IMR-90 (cell line): ENCODE measurements at regions not wholly inside any gene's neighbourhood (a gene's known extent, or its start where the extent isn't known, plus 50 kb on each side); places are given as distances from the start of the nearest gene placed in this dataset.

Source experiments
- ATAC-seq: fragments of 200-7000 bp; cut with Tn5 transposase; 2 replicates; pipeline ENCODE4 v1.9.1; 2020; ENCODE audit warnings: low read depth, mild to moderate bottlenecking, moderate library complexity
- BruUV-seq: library from RNA; stranded (reverse); fragments of 400-500 nt; replicated peaks from 2 replicates; lab custom pipeline; 2021; lab: Mats Ljungman, UMichigan
- CTCF ChIA-PET: fragments of 300-600 bp; formaldehyde crosslinking; extraction: SDS; loops from one replicate; lab custom pipeline; 2021; ENCODE audit warnings: antibody characterized with exemption; lab: Yijun Ruan, JAX
- POLR2A ChIA-PET: fragments of 300-600 bp; sonication (Branson Sonifier 250); formaldehyde crosslinking; loops from one replicate; lab custom pipeline; 2022; ENCODE audit warnings: antibody characterized with exemption; ENCODE audit not compliant: unreplicated experiment; lab: Charles Lee
- DNase-seq: peaks from one replicate; pipeline ENCODE4 v3.0.0; 2013
- H2AFZ ChIP-seq: replicated peaks from 2 replicates; pipeline ENCODE3; 2013; ENCODE audit warnings: low read length, mild to moderate bottlenecking; ENCODE audit not compliant: poor library complexity
- H2AK5ac ChIP-seq: 2 replicates; pipeline ENCODE4 v1.6.1; 2013; ENCODE audit warnings: low read depth, low read length, inconsistent platforms
- H2AK9ac ChIP-seq: replicated peaks from 2 replicates; pipeline ENCODE3; 2013; ENCODE audit warnings: mild to moderate bottlenecking, low read depth, low read length, moderate library complexity; ENCODE audit not compliant: poor library complexity
- H2BK120ac ChIP-seq: 2 replicates; pipeline ENCODE4 v1.6.1; 2013; ENCODE audit warnings: low read depth, low read length, inconsistent platforms
- H2BK15ac ChIP-seq: 3 replicates; pipeline ENCODE4 v1.6.1; 2013; ENCODE audit warnings: low read depth, low read length, inconsistent platforms
- H2BK20ac ChIP-seq: 2 replicates; pipeline ENCODE4 v1.6.1; 2013; ENCODE audit warnings: low read depth, mild to moderate bottlenecking, inconsistent platforms, low read length, moderate library complexity
- H2BK5ac ChIP-seq: 2 replicates; pipeline ENCODE4 v1.6.1; 2013; ENCODE audit warnings: mild to moderate bottlenecking, low read depth, low read length, inconsistent platforms; ENCODE audit not compliant: poor library complexity, severe bottlenecking
- H3K14ac ChIP-seq: replicated peaks from 2 replicates; pipeline ENCODE4 v1.6.1; 2013; ENCODE audit warnings: low read depth, low read length, inconsistent platforms
- H3K18ac ChIP-seq: 2 replicates; pipeline ENCODE4 v1.6.1; 2013; ENCODE audit warnings: low read depth, low read length, control low read depth
- H3K23ac ChIP-seq: 2 replicates; pipeline ENCODE4 v1.6.1; 2013; ENCODE audit warnings: low read depth, low read length, inconsistent platforms
- H3K27ac ChIP-seq: 2 replicates; pipeline ENCODE4 v1.5.1; 2013; ENCODE audit warnings: mild to moderate bottlenecking, control low read depth, low read length; ENCODE audit not compliant: insufficient read depth
- H3K27me3 ChIP-seq: 2 replicates; pipeline ENCODE4 v1.6.1; 2013; ENCODE audit warnings: low read length; ENCODE audit not compliant: control insufficient read depth, insufficient read depth
- H3K36me3 ChIP-seq: 2 replicates; pipeline ENCODE4 v1.6.1; 2013; ENCODE audit warnings: low read length, mixed read lengths; ENCODE audit not compliant: control insufficient read depth, insufficient read depth
- H3K4ac ChIP-seq: 2 replicates; pipeline ENCODE4 v1.6.1; 2013; ENCODE audit warnings: low read depth, low read length, inconsistent platforms
- H3K4me1 ChIP-seq: 2 replicates; pipeline ENCODE4 v1.6.1; 2013; ENCODE audit warnings: low read length, mixed read lengths; ENCODE audit not compliant: control insufficient read depth, insufficient read depth
- H3K4me2 ChIP-seq: 2 replicates; pipeline ENCODE4 v1.6.1; 2013; ENCODE audit warnings: low read depth, mild to moderate bottlenecking, control low read depth, low read length, moderate library complexity
- H3K4me3 ChIP-seq: 2 replicates; pipeline ENCODE4 v1.5.1; 2013; ENCODE audit warnings: low read depth, mild to moderate bottlenecking, control low read depth, low read length, moderate library complexity; ENCODE audit not compliant: insufficient read depth
- H3K56ac ChIP-seq: 2 replicates; pipeline ENCODE4 v1.6.1; 2013; ENCODE audit warnings: low read length, inconsistent platforms; ENCODE audit not compliant: insufficient read depth; ENCODE audit errors: extremely low read depth
- H3K79me1 ChIP-seq, 2 experiments: 2 replicates each; pipeline ENCODE4 v1.6.1; 2013; ENCODE audit warnings: low read length in 2 of 2, inconsistent platforms in 1 of 2, low read depth in 1 of 2
- H3K9ac ChIP-seq: 2 replicates; pipeline ENCODE4 v1.6.1; 2013; ENCODE audit warnings: low read depth, low read length, control low read depth
- H3K9me1 ChIP-seq: 2 replicates; pipeline ENCODE4 v1.6.1; 2013; ENCODE audit warnings: low read length, inconsistent platforms; ENCODE audit not compliant: insufficient read depth
- H3K9me3 ChIP-seq: 2 replicates; pipeline ENCODE4 v1.6.1; 2013; ENCODE audit warnings: low read length; ENCODE audit not compliant: control insufficient read depth, insufficient read depth
- H4K20me1 ChIP-seq: 2 replicates; pipeline ENCODE4 v1.6.1; 2013; ENCODE audit warnings: low read length, inconsistent platforms; ENCODE audit not compliant: insufficient read depth
- H4K5ac ChIP-seq: 2 replicates; pipeline ENCODE4 v1.6.1; 2013; ENCODE audit warnings: mild to moderate bottlenecking, low read depth, low read length, control low read depth
- H4K8ac ChIP-seq, 2 experiments: 2 replicates each; pipeline ENCODE4 v1.6.1; 2013; ENCODE audit warnings: low read depth in 2 of 2, low read length in 2 of 2, control low read depth in 1 of 2, inconsistent platforms in 1 of 2
- H4K91ac ChIP-seq: 2 replicates; pipeline ENCODE4 v1.6.1; 2013; ENCODE audit warnings: low read depth, low read length, inconsistent platforms; ENCODE audit not compliant: insufficient read depth
- CEBPB ChIP-seq: IDR thresholded peaks from 2 replicates; pipeline ENCODE4 v1.6.1; 2012; ENCODE audit warnings: low read depth, low read length, improper control_type of control experiment
- CHD1 ChIP-seq: IDR thresholded peaks from 2 replicates; pipeline ENCODE4 v1.6.1; 2012; ENCODE audit warnings: low read depth, low read length, improper control_type of control experiment
- MAZ ChIP-seq: IDR thresholded peaks from 2 replicates; pipeline ENCODE4 v1.6.1; 2012; ENCODE audit warnings: low read depth, mild to moderate bottlenecking, low read length, improper control_type of control experiment, moderate library complexity, borderline replicate concordance
- POLR2A ChIP-seq: IDR thresholded peaks from 2 replicates; pipeline ENCODE4 v1.6.1; 2012; ENCODE audit warnings: mild to moderate bottlenecking, low read depth, low read length
- WGBS, 2 experiments: methylation state at CpG; one replicate each; pipeline versions ENCODE4 v1.1.5 to v1.1.7; 2013; ENCODE audit warnings: missing lambda C conversion rate in 2 of 2; ENCODE audit not compliant: insufficient read length in 1 of 2; ENCODE audit errors: extremely low coverage in 2 of 2; 5-methylcytosine and 5-hydroxymethylcytosine counted together
- dilution Hi-C: fragments of 300-500 bp; cut with HindIII; formaldehyde crosslinking; loops from one replicate; pipeline ENCODE4 v1.14.3; 2018; ENCODE audit warnings: low sequenced_read_pairs; ENCODE audit not compliant: unreplicated experiment
- in situ Hi-C: fragments of 300-500 bp; cut with MboI; formaldehyde crosslinking; loops from 3 replicates; pipeline ENCODE4 v1.14.3; 2019; ENCODE audit warnings: low sequenced_read_pairs, inconsistent platforms, mixed read lengths
- intact Hi-C: fragments of 100-400 bp; cut with micrococcal nuclease; formaldehyde crosslinking; loops from 2 replicates; pipeline ENCODE4 v1.10.0; 2022
- TF ChIP-seq, protein P1 (sequence below): fragments of 150-350 bp; IDR thresholded peaks from 2 replicates; pipeline ENCODE4 v1.6.1; 2016; ENCODE audit warnings: low read depth, mild to moderate bottlenecking, low read length, moderate library complexity, borderline replicate concordance

DNA sequence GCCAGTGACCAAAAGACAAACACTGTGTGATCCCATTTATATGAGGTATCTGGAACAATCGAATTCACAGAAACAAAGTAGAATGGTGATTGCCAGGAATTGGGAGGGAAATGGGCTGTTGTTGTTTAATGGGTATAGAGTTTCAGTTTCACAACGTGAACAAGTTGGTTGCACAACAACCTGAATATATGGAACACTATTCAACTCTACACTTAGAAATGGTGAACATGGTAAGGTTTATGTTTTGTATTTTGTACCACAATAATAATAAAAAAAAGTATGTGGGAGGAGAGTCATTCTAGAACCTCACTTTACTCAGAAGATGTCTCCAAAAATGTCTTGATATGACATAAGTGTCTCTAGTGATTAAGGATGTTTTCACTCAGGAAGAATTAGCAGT is 85.2 kb upstream of the SGCE start:
- H2AK5ac ChIP-seq: no peak overlapping the region
- H3K9me3 ChIP-seq: no peaks in the 10 kb centered on the region
- H2AFZ ChIP-seq: no peak overlapping the region
- no peak overlapping the region for H3K4ac ChIP-seq
- no peak overlapping the region for H3K27ac ChIP-seq
- H3K4me1 ChIP-seq: no peaks in the 10 kb centered on the region
- no peak overlapping the region for H3K4me2 ChIP-seq
- H3K56ac ChIP-seq: no peak overlapping the region
- no peak overlapping the region for H3K4me3 ChIP-seq
- H2BK5ac ChIP-seq: no peak overlapping the region
- no peak overlapping the region for H2BK20ac ChIP-seq
- CTCF ChIA-PET: no interaction called here
- BruUV-seq: no TSS peak
- H3K27me3 ChIP-seq: no peaks in the 10 kb centered on the region; the same call in 1 of the 2 replicates
- H2AK9ac ChIP-seq: no peak overlapping the region
- H4K20me1 ChIP-seq: no peaks in the 10 kb centered on the region
- no peak for DNase-seq
- no peak overlapping the region for H4K91ac ChIP-seq
- no peaks in the 10 kb centered on the region for H3K79me1 ChIP-seq
- H3K18ac ChIP-seq: no peak overlapping the region
- in situ Hi-C loops (no loop called here), intact Hi-C loops (no loop called here), dilution Hi-C loops (no loop called here)
- H3K9me1 ChIP-seq: no peaks in the 10 kb centered on the region
- H4K5ac ChIP-seq: no peak overlapping the region
- H4K8ac ChIP-seq: no peak overlapping the region
- POLR2A ChIA-PET: no interaction called here
- no peak overlapping the region for H2BK15ac ChIP-seq
- ATAC-seq: no peak
- no peaks in the 10 kb centered on the region for H3K36me3 ChIP-seq
- H2BK120ac ChIP-seq: no peak overlapping the region
- no peak overlapping the region for H3K9ac ChIP-seq
- no CpG with 5 or more reads among the region's 2 CpGs for WGBS, 2 experiments
- TF ChIP-seq MAZ (no peak), POLR2A (no peak), CHD1 (no peak), CEBPB (0 out of 2 replicates have a peak, but pooled peaks have one; percentile 33)
- TF ChIP-seq, protein P1, sequence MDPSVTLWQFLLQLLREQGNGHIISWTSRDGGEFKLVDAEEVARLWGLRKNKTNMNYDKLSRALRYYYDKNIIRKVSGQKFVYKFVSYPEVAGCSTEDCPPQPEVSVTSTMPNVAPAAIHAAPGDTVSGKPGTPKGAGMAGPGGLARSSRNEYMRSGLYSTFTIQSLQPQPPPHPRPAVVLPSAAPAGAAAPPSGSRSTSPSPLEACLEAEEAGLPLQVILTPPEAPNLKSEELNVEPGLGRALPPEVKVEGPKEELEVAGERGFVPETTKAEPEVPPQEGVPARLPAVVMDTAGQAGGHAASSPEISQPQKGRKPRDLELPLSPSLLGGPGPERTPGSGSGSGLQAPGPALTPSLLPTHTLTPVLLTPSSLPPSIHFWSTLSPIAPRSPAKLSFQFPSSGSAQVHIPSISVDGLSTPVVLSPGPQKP: no peak
- H3K23ac ChIP-seq: no peak overlapping the region
- H3K14ac ChIP-seq: no peak overlapping the region
